ENCODE measurements at regions not wholly inside any gene's neighbourhood (a gene's known extent, or its start where the extent isn't known, plus 50 kb on each side); places are given as distances from the start of the nearest gene placed in this dataset.
"Not testable (repeated sequence)": the region's sequence is repeated elsewhere in the genome, so short reads cannot be mapped to it uniquely, and the experiment has no call there.

- no peak for DNase-seq (ENCODE audit: insufficient read length, low spot score)
- TF ChIP-seq SPI1 (IDR thresholded peaks at IDR 0.05; ENCODE audit: low read depth, low read length) = no peak
- no peak for TF ChIP-seq TAF1 (IDR thresholded peaks at IDR 0.05; ENCODE audit: low read depth, low read length)
- TF ChIP-seq POLR2AphosphoS5 (IDR thresholded peaks at IDR 0.05; ENCODE audit: low read depth, low read length) = no peak
- TF ChIP-seq POU2F2 (IDR thresholded peaks at IDR 0.05; ENCODE audit: low read depth, low read length) = no peak
- TF ChIP-seq POLR2A (IDR thresholded peaks at IDR 0.05; ENCODE audit: low read depth, low read length) = no peak
- TF ChIP-seq PAX5 (IDR thresholded peaks at IDR 0.05; ENCODE audit: insufficient read depth, low read length, severe bottlenecking) = no peak
- FAIRE-seq = no peak
Observed at GRCh38 chrX:11010476-11010875, 100.7 kb upstream of the HCCS start.

DNA sequence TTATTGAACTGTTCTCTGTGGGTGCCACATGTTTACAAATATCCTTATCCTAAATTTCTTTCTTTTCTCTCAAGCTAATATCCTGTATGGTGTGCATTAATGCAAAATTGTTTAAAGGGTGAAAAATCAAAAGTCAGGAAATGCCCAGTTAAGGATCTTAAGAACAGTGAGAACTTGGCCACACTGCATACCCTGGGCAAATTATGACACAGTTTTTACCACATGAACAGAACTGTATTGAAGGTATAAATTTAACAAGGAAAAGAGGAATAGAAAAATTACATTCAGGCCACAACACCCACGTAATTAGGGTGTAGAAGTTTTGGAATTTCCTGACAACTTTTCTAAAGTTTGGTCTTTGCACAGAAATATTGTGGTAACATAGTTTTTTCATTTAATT, 94.4 kb upstream of the HCCS start:
- FAIRE-seq (no peak), DNase-seq (ENCODE audit: insufficient read length, low spot score) (no peak)

GRCh38 chrX:11022588-11022987, 88.5 kb upstream of the HCCS start:
- FAIRE-seq; DNase-seq (ENCODE audit: insufficient read length, low spot score): not testable (repeated sequence)

More for the DNA sequence above, 94.4 kb upstream of the HCCS start:
- no peak for TF ChIP-seq POLR2A (IDR thresholded peaks at IDR 0.05; ENCODE audit: low read depth, low read length)
- TF ChIP-seq POU2F2 (IDR thresholded peaks at IDR 0.05; ENCODE audit: low read depth, low read length) = no peak

- TF ChIP-seq PAX5 (IDR thresholded peaks at IDR 0.05; ENCODE audit: insufficient read depth, low read length, severe bottlenecking) = no peak
- TF ChIP-seq TAF1 (IDR thresholded peaks at IDR 0.05; ENCODE audit: low read depth, low read length) = no peak
- no peak for TF ChIP-seq POLR2AphosphoS5 (IDR thresholded peaks at IDR 0.05; ENCODE audit: low read depth, low read length)
- no peak for TF ChIP-seq POU2F2 (IDR thresholded peaks at IDR 0.05; ENCODE audit: low read depth, low read length)
- no peak for TF ChIP-seq POLR2A (IDR thresholded peaks at IDR 0.05; ENCODE audit: low read depth, low read length)
- no peak for TF ChIP-seq SPI1 (IDR thresholded peaks at IDR 0.05; ENCODE audit: low read depth, low read length)
- FAIRE-seq = no peak
Observed at GRCh38 chrX:11039926-11040325, 71.2 kb upstream of the HCCS start.

DNA sequence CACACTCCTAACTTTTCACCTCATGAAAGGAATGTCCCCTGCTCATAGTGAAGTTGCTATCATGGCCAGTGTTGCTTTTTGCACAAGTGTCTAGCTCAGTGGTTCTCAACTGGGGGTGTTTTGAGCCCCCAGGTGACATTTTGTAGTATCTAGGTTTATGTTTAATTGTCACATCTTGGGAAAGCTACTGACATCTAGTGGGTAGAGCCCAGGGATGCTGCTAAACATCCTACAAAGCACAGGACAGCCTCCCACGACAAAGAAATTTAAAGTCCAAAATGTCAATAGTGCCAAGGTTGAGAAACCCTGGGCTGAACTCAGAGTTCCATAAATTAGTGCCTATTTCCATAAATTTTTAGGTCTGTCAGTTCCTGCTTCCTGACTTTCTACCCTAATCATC, 70.7 kb upstream of the HCCS start:
- FAIRE-seq (no peak), DNase-seq (ENCODE audit: insufficient read length, low spot score) (no peak)
- TF ChIP-seq TAF1 (IDR thresholded peaks at IDR 0.05; ENCODE audit: low read depth, low read length) (no peak), PAX5 (IDR thresholded peaks at IDR 0.05; ENCODE audit: insufficient read depth, low read length, severe bottlenecking) (no peak), POLR2A (IDR thresholded peaks at IDR 0.05; ENCODE audit: low read depth, low read length) (no peak), POLR2AphosphoS5 (IDR thresholded peaks at IDR 0.05; ENCODE audit: low read depth, low read length) (no peak), SPI1 (IDR thresholded peaks at IDR 0.05; ENCODE audit: low read depth, low read length) (no peak), POU2F2 (IDR thresholded peaks at IDR 0.05; ENCODE audit: low read depth, low read length) (no peak)

More at GRCh38 chrX:11039926-11040325, 71.2 kb upstream of the HCCS start:
- no peak for DNase-seq (ENCODE audit: insufficient read length, low spot score)

GRCh38 chrX:11040996-11041395, 70.1 kb upstream of the HCCS start:
- no peak for DNase-seq (ENCODE audit: insufficient read length, low spot score)
- no peak for TF ChIP-seq PAX5 (IDR thresholded peaks at IDR 0.05; ENCODE audit: insufficient read depth, low read length, severe bottlenecking)
- TF ChIP-seq POLR2A (IDR thresholded peaks at IDR 0.05; ENCODE audit: low read depth, low read length) = no peak
- TF ChIP-seq POLR2AphosphoS5 (IDR thresholded peaks at IDR 0.05; ENCODE audit: low read depth, low read length) = no peak
- no peak for TF ChIP-seq TAF1 (IDR thresholded peaks at IDR 0.05; ENCODE audit: low read depth, low read length)
- no peak for TF ChIP-seq POU2F2 (IDR thresholded peaks at IDR 0.05; ENCODE audit: low read depth, low read length)
- TF ChIP-seq SPI1 (IDR thresholded peaks at IDR 0.05; ENCODE audit: low read depth, low read length) = no peak
- FAIRE-seq = no peak

- no peak for FAIRE-seq
- no peak for TF ChIP-seq POLR2A (IDR thresholded peaks at IDR 0.05; ENCODE audit: low read depth, low read length)
- no peak for TF ChIP-seq POLR2AphosphoS5 (IDR thresholded peaks at IDR 0.05; ENCODE audit: low read depth, low read length)
- no peak for TF ChIP-seq POU2F2 (IDR thresholded peaks at IDR 0.05; ENCODE audit: low read depth, low read length)
- TF ChIP-seq SPI1 (IDR thresholded peaks at IDR 0.05; ENCODE audit: low read depth, low read length) = no peak
- DNase-seq (ENCODE audit: insufficient read length, low spot score) = no peak
Observed at GRCh38 chrX:11050013-11050412, 61.1 kb upstream of the HCCS start.

GRCh38 chrX:11053351-11053750, 57.8 kb upstream of the HCCS start:
- TF ChIP-seq POLR2A (IDR thresholded peaks at IDR 0.05; ENCODE audit: low read depth, low read length) (no peak), SPI1 (IDR thresholded peaks at IDR 0.05; ENCODE audit: low read depth, low read length) (no peak), POU2F2 (IDR thresholded peaks at IDR 0.05; ENCODE audit: low read depth, low read length) (no peak), POLR2AphosphoS5 (IDR thresholded peaks at IDR 0.05; ENCODE audit: low read depth, low read length) (no peak), TAF1 (IDR thresholded peaks at IDR 0.05; ENCODE audit: low read depth, low read length) (no peak), PAX5 (IDR thresholded peaks at IDR 0.05; ENCODE audit: insufficient read depth, low read length, severe bottlenecking) (no peak)
- FAIRE-seq (no peak), DNase-seq (ENCODE audit: insufficient read length, low spot score) (no peak)

GRCh38 chrX:11056322-11057176, 54.6 kb upstream of the HCCS start:
- DNase-seq (ENCODE audit: insufficient read length, low spot score) = no peak
- TF ChIP-seq PAX5 (IDR thresholded peaks at IDR 0.05; ENCODE audit: insufficient read depth, low read length, severe bottlenecking) (no peak), TAF1 (IDR thresholded peaks at IDR 0.05; ENCODE audit: low read depth, low read length) (no peak), SPI1 (IDR thresholded peaks at IDR 0.05; ENCODE audit: low read depth, low read length) (no peak), POU2F2 (IDR thresholded peaks at IDR 0.05; ENCODE audit: low read depth, low read length) (no peak), POLR2A (IDR thresholded peaks at IDR 0.05; ENCODE audit: low read depth, low read length) (no peak), POLR2AphosphoS5 (IDR thresholded peaks at IDR 0.05; ENCODE audit: low read depth, low read length) (no peak)
- FAIRE-seq = no peak

DNA sequence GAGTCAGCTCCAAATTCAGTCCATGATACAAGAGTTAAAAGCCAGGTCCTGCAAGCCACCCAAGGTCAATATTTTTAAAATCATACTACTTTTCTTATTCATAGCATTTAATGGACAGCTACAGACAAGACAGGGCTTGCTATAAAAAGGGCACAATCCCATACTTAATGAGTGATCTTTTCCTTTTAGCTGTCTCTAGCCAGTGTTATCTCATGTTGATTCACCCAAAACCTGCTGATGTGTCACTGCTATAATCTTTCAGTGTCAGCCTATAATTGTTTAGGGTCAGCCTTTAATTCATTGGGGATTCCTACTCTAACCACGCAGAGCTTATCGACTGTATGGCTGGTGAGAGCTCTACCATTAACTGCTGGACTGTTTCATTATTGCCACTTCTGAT, 51.2 kb upstream of the HCCS start:
- DNase-seq (ENCODE audit: insufficient read length, low spot score) = no peak
- no peak for FAIRE-seq
- no peak for TF ChIP-seq POU2F2 (IDR thresholded peaks at IDR 0.05; ENCODE audit: low read depth, low read length)
- no peak for TF ChIP-seq POLR2A (IDR thresholded peaks at IDR 0.05; ENCODE audit: low read depth, low read length)
- no peak for TF ChIP-seq SPI1 (IDR thresholded peaks at IDR 0.05; ENCODE audit: low read depth, low read length)
